ENCODE measurements at regions not wholly inside any gene's neighbourhood (a gene's known extent, or its start where the extent isn't known, plus 50 kb on each side); places are given as distances from the start of the nearest gene placed in this dataset.

DNA sequence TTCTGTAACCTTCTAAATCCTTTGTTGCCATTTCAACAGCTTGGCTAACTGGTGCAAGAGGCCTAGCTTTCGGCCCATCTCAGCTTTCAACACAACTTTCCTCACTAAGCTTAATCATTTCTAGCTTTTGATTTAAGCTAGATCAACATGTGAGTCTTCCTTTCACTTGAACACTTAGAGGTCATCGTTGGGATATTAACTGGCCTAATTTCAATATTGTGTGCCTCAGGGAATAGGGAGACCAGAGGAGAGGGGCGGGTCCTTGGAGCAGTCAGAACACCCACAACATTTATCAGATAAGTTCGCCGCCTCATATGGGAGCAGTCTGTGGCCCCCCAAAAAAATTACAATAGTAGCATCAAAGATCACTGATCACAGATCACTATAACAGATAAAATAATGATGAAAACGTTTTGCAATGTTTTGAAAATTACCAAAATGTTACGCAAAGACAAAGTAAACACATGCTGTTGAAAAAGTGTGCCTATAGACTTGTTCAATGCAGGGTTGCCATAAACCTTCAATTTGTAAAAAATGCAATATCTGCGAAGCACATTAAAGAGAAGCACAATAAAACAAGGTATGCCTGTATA is 66.8 kb upstream of the PCSK1 start:
- H3K9me3 ChIP-seq, result no peaks in the 10 kb centered on the region
- DNase-seq (no peak), ATAC-seq (ENCODE audit: low FRiP score in 2 of 2) (no peak)
- H3K4me3 ChIP-seq, result no peak overlapping the region
- H3K27ac ChIP-seq, result no peak overlapping the region
- H3K4me1 ChIP-seq, result no peaks in the 10 kb centered on the region
- H3K36me3 ChIP-seq, result no peaks in the 10 kb centered on the region
- TF ChIP-seq POLR2A (IDR thresholded peaks at IDR 0.05), result no peak
- no peak for TF ChIP-seq POLR2AphosphoS5 (IDR thresholded peaks at IDR 0.05)
- TF ChIP-seq, protein P1, sequence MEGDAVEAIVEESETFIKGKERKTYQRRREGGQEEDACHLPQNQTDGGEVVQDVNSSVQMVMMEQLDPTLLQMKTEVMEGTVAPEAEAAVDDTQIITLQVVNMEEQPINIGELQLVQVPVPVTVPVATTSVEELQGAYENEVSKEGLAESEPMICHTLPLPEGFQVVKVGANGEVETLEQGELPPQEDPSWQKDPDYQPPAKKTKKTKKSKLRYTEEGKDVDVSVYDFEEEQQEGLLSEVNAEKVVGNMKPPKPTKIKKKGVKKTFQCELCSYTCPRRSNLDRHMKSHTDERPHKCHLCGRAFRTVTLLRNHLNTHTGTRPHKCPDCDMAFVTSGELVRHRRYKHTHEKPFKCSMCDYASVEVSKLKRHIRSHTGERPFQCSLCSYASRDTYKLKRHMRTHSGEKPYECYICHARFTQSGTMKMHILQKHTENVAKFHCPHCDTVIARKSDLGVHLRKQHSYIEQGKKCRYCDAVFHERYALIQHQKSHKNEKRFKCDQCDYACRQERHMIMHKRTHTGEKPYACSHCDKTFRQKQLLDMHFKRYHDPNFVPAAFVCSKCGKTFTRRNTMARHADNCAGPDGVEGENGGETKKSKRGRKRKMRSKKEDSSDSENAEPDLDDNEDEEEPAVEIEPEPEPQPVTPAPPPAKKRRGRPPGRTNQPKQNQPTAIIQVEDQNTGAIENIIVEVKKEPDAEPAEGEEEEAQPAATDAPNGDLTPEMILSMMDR (IDR thresholded peaks at IDR 0.05), result no peak
- no peak for TF ChIP-seq EP300 (IDR thresholded peaks at IDR 0.05)
- whole genome bisulfite sequencing, 2 donors, result 77 to 84% methylated on average over 8 of the region's 8 CpGs
- no peaks in the 10 kb centered on the region for H3K27me3 ChIP-seq

DNA sequence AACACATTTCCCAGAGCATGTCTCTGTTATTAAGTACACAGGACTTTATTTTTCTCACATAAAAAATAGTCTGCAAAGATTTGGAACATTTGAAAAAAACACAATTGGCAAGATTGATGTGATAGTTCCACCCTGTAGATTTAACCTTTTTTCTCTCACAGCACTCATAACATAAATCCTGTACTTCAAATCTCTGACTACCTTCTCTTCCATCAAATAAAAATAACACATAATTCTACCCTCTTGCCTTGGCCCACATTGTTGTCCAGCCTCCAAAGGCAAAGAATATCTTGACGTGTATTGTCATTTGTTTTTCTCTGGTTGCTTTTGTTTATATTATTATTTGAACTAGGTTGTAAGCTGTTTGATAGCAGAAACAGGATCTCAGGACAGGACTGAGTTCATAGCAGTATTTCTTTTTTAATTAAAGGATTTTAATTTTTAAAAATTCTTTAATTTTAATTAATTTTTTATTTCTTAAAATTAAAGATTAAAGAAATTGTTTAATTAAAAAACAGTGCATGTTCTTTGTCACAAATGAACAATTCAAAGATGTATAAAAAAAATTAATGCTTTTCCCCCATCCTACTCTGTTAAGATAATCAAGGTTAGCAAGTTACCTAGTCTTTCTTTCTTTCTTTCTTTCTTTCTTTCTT is 69.1 kb upstream of the PCSK1 start:
- TF ChIP-seq POLR2AphosphoS5 (IDR thresholded peaks at IDR 0.05) (no peak), EP300 (IDR thresholded peaks at IDR 0.05) (no peak), POLR2A (IDR thresholded peaks at IDR 0.05) (no peak)
- TF ChIP-seq, protein P1 (IDR thresholded peaks at IDR 0.05), result no peak
- Histone ChIP-seq H3K4me1 (no peaks in the 10 kb centered on the region), H3K4me3 (no peak overlapping the region), H3K36me3 (no peaks in the 10 kb centered on the region), H3K9me3 (no peaks in the 10 kb centered on the region), H3K27me3 (no peaks in the 10 kb centered on the region), H3K27ac (no peak overlapping the region)
- DNase-seq, result no peak
- ATAC-seq (ENCODE audit: low FRiP score in 2 of 2), result no peak
- WGBS, 2 donors, result 41 to 64% methylated on average over 1 of the region's 1 CpG

DNA sequence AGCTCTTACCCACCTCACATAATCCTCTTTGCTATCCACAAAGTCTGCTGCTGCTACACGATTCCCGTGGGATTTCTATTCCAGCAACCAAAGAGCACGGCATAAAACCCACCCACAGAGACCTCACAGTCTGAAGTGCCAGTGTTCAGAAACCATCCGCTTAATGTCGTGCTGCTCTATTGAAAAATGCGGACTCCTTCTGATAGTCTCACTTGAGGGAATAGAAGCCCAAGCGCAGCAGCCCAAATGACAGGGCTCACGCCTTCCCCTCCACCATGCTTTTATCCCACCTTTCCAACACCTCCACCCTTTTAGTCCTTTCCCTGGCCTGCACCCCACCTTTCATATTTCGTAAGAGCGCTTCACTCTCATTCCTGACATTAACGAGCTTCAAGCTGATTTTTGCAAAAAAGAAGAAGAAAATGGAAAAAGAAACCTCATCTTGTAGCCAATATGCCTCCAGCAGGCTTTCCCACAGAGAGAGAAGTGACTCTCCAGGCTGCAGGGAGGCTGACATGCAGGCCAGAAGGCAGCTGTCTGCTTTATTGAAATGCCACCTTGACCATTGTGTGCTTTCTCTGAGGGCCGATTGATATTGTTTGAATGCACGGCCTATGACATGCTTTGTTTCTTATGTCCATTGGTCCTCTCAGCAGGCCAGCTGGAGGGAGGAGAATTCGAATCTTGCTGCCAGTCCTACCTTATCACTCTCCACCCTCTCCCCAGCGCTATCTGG is 70.6 kb upstream of the PCSK1 start:
- no peak overlapping the region for H3K27ac ChIP-seq
- 80 to 88% methylated on average over 15 of the region's 15 CpGs for WGBS, 2 donors
- H3K36me3 ChIP-seq, result no peaks in the 10 kb centered on the region
- H3K4me3 ChIP-seq, result no peak overlapping the region
- no peak for TF ChIP-seq EP300 (IDR thresholded peaks at IDR 0.05)
- TF ChIP-seq POLR2AphosphoS5 (IDR thresholded peaks at IDR 0.05), result no peak
- TF ChIP-seq, protein P1 (IDR thresholded peaks at IDR 0.05), result no peak
- no peak for TF ChIP-seq POLR2A (IDR thresholded peaks at IDR 0.05)
- H3K4me1 ChIP-seq, result no peaks in the 10 kb centered on the region
- no peaks in the 10 kb centered on the region for H3K9me3 ChIP-seq
- no peak for DNase-seq
- no peak for ATAC-seq (ENCODE audit: low FRiP score in 2 of 2)
- no peaks in the 10 kb centered on the region for H3K27me3 ChIP-seq

DNA sequence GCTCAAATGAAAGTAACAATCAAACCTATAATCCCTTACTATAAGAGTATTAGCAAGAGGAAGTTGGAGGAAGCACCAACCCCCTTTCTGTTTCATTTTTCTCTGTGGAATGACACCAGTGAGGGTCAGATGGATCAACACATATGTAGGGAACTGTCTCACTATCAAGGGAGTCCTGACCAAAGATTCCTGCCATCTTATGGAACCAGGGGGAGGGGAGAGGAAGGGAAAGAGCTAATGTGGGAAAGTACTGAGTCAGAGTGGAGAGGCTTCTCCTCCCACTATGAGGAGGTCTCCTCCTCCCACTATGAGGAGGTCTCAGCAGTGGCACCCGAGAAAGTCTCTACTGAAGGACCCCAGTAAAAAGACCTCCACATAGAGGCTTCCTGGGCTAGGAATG is 73.3 kb upstream of the PCSK1 start:
- Histone ChIP-seq H3K4me1 (no peaks in the 10 kb centered on the region), H3K4me3 (no peak overlapping the region), H3K27me3 (no peaks in the 10 kb centered on the region), H3K27ac (no peak overlapping the region), H3K9me3 (no peaks in the 10 kb centered on the region), H3K36me3 (no peaks in the 10 kb centered on the region)
- no peak for ATAC-seq (ENCODE audit: low FRiP score in 2 of 2)
- no peak for TF ChIP-seq EP300 (IDR thresholded peaks at IDR 0.05)
- TF ChIP-seq, protein P1 (IDR thresholded peaks at IDR 0.05), result no peak
- no peak for TF ChIP-seq POLR2A (IDR thresholded peaks at IDR 0.05)
- TF ChIP-seq POLR2AphosphoS5 (IDR thresholded peaks at IDR 0.05), result no peak
- no peak for DNase-seq
- 64% methylated on average over 1 of the region's 1 CpG; no CpG with 5 or more reads in 1 of the 2 donors for WGBS, 2 donors
